OCI-LY3 (cell line): ENCODE measurements at regions not wholly inside any gene's neighbourhood (a gene's known extent, or its start where the extent isn't known, plus 50 kb on each side); places are given as distances from the start of the nearest gene placed in this dataset.

Source experiments
- H2AFZ ChIP-seq: fragments of 200-600, 300-600 bp; shearing (Covaris generic); 2 replicates; pipeline ENCODE4 v1.6.0; 2014; ENCODE audit warnings: antibody characterized with exemption, low read depth, low read length
- H3K27ac ChIP-seq: fragments of 200-600, 300-600 bp; sonication (generic); 2 replicates; pipeline ENCODE4 v1.5.1; 2014; ENCODE audit warnings: mild to moderate bottlenecking, low read length, moderate library complexity, mixed read lengths
- H3K27me3 ChIP-seq: fragments of 200-600, 300-600 bp; sonication (generic); 2 replicates; pipeline ENCODE4 v1.6.1; 2014; ENCODE audit warnings: low read depth, low read length, mixed read lengths
- H3K36me3 ChIP-seq: fragments of 200-600, 300-600 bp; sonication (generic); replicated peaks from 2 replicates; pipeline ENCODE3; 2014; ENCODE audit warnings: low read depth, low read length, mixed read lengths
- H3K4me1 ChIP-seq: fragments of 300-600, 200-600 bp; sonication (generic); 2 replicates; pipeline ENCODE4 v1.6.1; 2014; ENCODE audit warnings: low read length, mixed read lengths
- H3K4me2 ChIP-seq: fragments of 200-600, 300-600 bp; sonication (generic); 2 replicates; pipeline ENCODE4 v1.6.1; 2014; ENCODE audit warnings: low read length, mixed read lengths
- H3K4me3 ChIP-seq: fragments of 300-600, 200-600 bp; sonication (generic); 2 replicates; pipeline ENCODE4 v1.5.1; 2014; ENCODE audit warnings: antibody characterized with exemption, mild to moderate bottlenecking, low read length, moderate library complexity
- H3K79me2 ChIP-seq: fragments of 300-600, 200-600 bp; shearing (Covaris generic); 2 replicates; pipeline ENCODE4 v1.6.1; 2014; ENCODE audit warnings: mild to moderate bottlenecking, low read length, mixed read lengths
- H3K9ac ChIP-seq: fragments of 300-600, 200-600 bp; shearing (Covaris generic); 2 replicates; pipeline ENCODE4 v1.6.0; 2014; ENCODE audit warnings: mild to moderate bottlenecking, low read length, moderate library complexity
- H3K9me3 ChIP-seq: fragments of 200-600, 300-600 bp; shearing (Covaris generic); 2 replicates; pipeline ENCODE4 v1.6.1; 2014; ENCODE audit warnings: low read length, mixed read lengths; ENCODE audit not compliant: insufficient read depth
- H4K20me1 ChIP-seq: fragments of 200-600, 300-600 bp; sonication (generic); 2 replicates; pipeline ENCODE4 v1.6.1; 2016; ENCODE audit warnings: low read length, mixed read lengths; ENCODE audit not compliant: insufficient read depth
- EZH2phosphoT487 ChIP-seq: fragments of 200-600 bp; shearing (Covaris generic); IDR thresholded peaks from 2 replicates; pipeline ENCODE4 v1.6.1; 2018; ENCODE audit warnings: antibody characterized with exemption, mixed run types, low read depth
- TF ChIP-seq, protein P1 (sequence below): fragments of 200-600, 300-600 bp; sonication (generic); IDR thresholded peaks from 2 replicates; pipeline ENCODE4 v1.5.1; 2014; ENCODE audit warnings: antibody characterized with exemption, low read length, low read depth

DNA sequence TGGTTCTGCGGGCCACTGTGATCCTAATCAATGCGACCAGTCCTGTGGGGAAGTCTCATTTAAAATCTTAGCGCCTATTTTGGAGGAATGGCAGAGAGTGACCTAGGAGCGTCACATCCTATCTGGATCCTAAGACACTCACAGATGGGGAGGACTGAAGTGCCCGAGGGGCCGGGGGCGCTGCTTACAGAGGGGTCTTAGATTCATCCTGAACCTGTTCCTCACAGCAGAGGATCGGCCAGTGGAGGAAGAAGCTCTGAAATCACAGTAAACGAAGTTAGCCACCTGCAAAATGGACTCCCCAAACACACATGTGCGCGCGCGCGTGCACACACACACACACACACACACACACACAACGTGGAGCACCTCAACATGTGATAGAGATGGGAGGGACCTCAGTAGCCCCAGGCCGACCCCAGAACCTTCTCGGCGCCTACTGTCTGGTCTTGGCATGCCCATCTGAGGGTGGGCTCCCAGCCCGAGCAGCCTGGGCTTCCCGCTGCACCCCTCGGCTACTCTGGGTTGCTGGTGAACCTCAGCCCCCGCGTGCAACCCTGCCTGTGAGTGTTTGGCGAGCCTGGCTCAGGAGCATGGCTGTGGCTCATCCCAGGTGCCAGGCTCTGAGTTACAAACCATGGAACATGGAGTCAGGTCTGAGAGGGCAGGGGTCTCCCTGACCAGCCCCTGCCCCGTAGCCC, 613.3 kb downstream of the TBC1D22A start:
- no peaks in the 10 kb centered on the region for H3K36me3 ChIP-seq
- no peaks in the 10 kb centered on the region for H4K20me1 ChIP-seq
- H3K27me3 ChIP-seq, result no peaks in the 10 kb centered on the region
- H3K4me1 ChIP-seq, result no peaks in the 10 kb centered on the region
- no peaks in the 10 kb centered on the region for H3K79me2 ChIP-seq
- no peak for TF ChIP-seq EZH2phosphoT487
- TF ChIP-seq, protein P1, sequence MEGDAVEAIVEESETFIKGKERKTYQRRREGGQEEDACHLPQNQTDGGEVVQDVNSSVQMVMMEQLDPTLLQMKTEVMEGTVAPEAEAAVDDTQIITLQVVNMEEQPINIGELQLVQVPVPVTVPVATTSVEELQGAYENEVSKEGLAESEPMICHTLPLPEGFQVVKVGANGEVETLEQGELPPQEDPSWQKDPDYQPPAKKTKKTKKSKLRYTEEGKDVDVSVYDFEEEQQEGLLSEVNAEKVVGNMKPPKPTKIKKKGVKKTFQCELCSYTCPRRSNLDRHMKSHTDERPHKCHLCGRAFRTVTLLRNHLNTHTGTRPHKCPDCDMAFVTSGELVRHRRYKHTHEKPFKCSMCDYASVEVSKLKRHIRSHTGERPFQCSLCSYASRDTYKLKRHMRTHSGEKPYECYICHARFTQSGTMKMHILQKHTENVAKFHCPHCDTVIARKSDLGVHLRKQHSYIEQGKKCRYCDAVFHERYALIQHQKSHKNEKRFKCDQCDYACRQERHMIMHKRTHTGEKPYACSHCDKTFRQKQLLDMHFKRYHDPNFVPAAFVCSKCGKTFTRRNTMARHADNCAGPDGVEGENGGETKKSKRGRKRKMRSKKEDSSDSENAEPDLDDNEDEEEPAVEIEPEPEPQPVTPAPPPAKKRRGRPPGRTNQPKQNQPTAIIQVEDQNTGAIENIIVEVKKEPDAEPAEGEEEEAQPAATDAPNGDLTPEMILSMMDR, result no peak
- no peak overlapping the region for H3K4me3 ChIP-seq
- no peak overlapping the region for H2AFZ ChIP-seq
- no peaks in the 10 kb centered on the region for H3K9me3 ChIP-seq
- H3K4me2 ChIP-seq, result no peak overlapping the region
- H3K9ac ChIP-seq, result no peak overlapping the region
- H3K27ac ChIP-seq, result no peak overlapping the region

DNA sequence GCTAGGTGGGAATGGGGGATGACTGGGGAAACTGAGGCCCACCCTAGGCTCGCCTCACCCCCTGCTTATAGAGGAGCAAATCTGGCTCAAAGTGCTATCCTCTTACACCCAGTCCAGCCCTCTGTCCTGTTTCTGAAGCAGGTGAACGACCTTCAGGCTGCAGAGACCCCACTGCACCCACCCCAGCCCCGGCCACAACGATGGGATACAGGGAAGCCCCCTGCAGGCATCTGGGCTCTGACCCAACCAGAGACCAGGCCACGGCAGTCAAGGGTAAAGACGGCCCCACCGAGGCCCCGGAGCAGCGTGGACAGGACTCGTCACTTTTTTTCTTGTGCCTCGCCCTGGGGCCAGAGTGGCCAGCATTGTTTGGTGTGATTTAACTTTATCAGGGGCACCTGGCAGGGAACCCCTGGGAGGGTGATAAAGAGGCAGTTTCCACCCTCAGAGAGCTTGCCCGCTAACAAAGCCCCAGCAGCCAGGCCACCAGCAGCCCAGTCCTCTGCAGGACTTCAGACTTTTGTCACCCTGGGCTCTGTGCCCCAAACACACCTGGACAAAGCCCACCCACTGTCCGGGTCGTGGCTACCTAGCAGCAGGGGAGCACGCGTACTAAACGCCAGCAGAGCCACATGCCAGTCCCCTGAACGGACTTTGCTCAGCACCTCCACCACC, 612.6 kb downstream of the TBC1D22A start:
- Histone ChIP-seq H3K27ac (no peak overlapping the region), H3K79me2 (no peaks in the 10 kb centered on the region), H2AFZ (no peak overlapping the region), H3K9me3 (no peaks in the 10 kb centered on the region), H3K36me3 (no peaks in the 10 kb centered on the region), H3K9ac (no peak overlapping the region), H3K4me3 (no peak overlapping the region), H4K20me1 (no peaks in the 10 kb centered on the region), H3K4me1 (no peaks in the 10 kb centered on the region), H3K4me2 (no peak overlapping the region), H3K27me3 (no peaks in the 10 kb centered on the region)
- TF ChIP-seq, protein P1, result no peak

DNA sequence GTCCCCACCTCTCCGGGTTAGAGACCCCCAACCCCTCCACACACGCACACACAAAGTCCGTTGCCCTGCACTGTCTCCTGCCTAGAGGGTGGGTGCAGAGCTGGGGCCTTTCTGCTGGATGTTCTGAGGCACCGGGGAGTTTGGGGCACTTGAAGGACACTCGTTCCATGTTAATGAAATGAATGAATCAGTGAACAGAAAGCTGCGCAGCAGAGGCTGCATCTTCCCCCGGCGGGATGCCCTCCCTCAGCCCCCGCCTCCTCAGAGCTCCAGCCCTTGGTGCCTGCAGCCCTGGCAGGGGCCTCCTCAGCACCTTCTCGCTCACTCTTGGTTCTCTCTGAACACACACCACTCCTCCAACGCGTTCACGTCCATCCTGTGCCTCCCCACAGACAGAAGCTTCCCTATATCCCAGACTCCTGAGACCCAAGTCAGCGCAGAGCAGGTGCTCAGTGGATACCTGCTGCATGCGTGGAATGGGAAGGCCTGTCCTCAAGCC, 611.9 kb downstream of the TBC1D22A start:
- no peaks in the 10 kb centered on the region for H3K9me3 ChIP-seq
- H3K4me2 ChIP-seq, result no peak overlapping the region
- no peaks in the 10 kb centered on the region for H3K4me1 ChIP-seq
- TF ChIP-seq EZH2phosphoT487, result no peak
- TF ChIP-seq, protein P1, result no peak
- no peaks in the 10 kb centered on the region for H3K27me3 ChIP-seq
- H3K9ac ChIP-seq, result no peak overlapping the region
- H4K20me1 ChIP-seq, result no peaks in the 10 kb centered on the region
- no peak overlapping the region for H3K27ac ChIP-seq
- no peaks in the 10 kb centered on the region for H3K79me2 ChIP-seq
- no peaks in the 10 kb centered on the region for H3K36me3 ChIP-seq
- no peak overlapping the region for H3K4me3 ChIP-seq
- no peak overlapping the region for H2AFZ ChIP-seq

DNA sequence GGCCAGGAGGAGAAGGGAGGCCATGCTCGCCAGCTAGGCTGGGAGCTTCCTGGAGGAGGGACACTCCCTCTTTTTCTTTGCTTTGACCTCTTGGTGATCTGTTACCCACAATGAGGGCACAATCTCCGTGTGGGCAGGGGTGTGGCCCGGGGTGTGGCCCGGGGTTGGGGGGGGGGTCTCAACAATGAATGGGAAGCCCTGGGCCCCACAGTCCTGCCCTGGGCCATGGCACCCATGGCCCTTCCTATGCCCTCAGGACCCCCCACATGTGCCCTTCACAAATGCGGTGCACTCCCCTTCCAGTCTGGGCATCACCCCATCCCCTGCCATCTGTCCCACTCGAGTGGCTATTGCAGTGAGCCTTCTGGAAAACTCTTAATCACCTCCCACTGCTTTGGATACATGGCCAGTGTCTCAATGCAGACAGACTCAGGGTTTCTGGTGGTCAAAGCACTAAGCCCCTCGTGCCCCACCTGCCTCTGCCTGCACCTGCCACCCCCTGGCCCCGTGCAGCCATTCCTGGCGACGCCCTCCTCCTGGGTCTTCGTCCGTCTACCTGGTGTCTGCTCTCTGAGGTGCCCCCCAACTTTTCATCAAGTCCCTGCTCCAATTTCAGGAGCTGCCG, 611.3 kb downstream of the TBC1D22A start:
- Histone ChIP-seq H3K27me3 (no peaks in the 10 kb centered on the region), H3K9me3 (no peaks in the 10 kb centered on the region), H2AFZ (no peak overlapping the region), H3K4me1 (no peaks in the 10 kb centered on the region), H4K20me1 (no peaks in the 10 kb centered on the region), H3K9ac (no peak overlapping the region), H3K4me2 (no peak overlapping the region), H3K27ac (no peak overlapping the region), H3K4me3 (no peak overlapping the region), H3K36me3 (no peaks in the 10 kb centered on the region), H3K79me2 (no peaks in the 10 kb centered on the region)
- TF ChIP-seq EZH2phosphoT487, result no peak
- TF ChIP-seq, protein P1, result no peak
